Bronchial epithelial cell (primary cell): ENCODE measurements at regions not wholly inside any gene's neighbourhood (a gene's known extent, or its start where the extent isn't known, plus 50 kb on each side); places are given as distances from the start of the nearest gene placed in this dataset.

Experiments used
- DNase-seq: peaks from one replicate; pipeline ENCODE4 v3.0.0-alpha.2; 2010; ENCODE audit warnings: low read depth
- FAIRE-seq: peaks from 2 replicates; lab custom pipeline; 2011; peaks lifted over from hg19 to GRCh38; lab: Jason Lieb, UNC
- H3K27me3 ChIP-seq: 2 replicates; pipeline ENCODE4 v1.5.1; 2011; ENCODE audit warnings: low read length; ENCODE audit not compliant: control insufficient read depth, insufficient read depth
- H3K36me3 ChIP-seq: 2 replicates; pipeline ENCODE4 v1.5.1; 2011; ENCODE audit warnings: low read length; ENCODE audit not compliant: control insufficient read depth, insufficient read depth
- H3K4me3 ChIP-seq: 2 replicates; pipeline ENCODE4 v1.5.1; 2011; ENCODE audit warnings: mild to moderate bottlenecking, low read depth, low read length, control low read depth
- CTCF ChIP-seq: IDR thresholded peaks from 2 replicates; pipeline ENCODE4 v1.5.1; 2011; ENCODE audit warnings: mild to moderate bottlenecking, moderate library complexity, low read length, control low read depth, inconsistent platforms; ENCODE audit not compliant: insufficient read depth, severe bottlenecking

DNA sequence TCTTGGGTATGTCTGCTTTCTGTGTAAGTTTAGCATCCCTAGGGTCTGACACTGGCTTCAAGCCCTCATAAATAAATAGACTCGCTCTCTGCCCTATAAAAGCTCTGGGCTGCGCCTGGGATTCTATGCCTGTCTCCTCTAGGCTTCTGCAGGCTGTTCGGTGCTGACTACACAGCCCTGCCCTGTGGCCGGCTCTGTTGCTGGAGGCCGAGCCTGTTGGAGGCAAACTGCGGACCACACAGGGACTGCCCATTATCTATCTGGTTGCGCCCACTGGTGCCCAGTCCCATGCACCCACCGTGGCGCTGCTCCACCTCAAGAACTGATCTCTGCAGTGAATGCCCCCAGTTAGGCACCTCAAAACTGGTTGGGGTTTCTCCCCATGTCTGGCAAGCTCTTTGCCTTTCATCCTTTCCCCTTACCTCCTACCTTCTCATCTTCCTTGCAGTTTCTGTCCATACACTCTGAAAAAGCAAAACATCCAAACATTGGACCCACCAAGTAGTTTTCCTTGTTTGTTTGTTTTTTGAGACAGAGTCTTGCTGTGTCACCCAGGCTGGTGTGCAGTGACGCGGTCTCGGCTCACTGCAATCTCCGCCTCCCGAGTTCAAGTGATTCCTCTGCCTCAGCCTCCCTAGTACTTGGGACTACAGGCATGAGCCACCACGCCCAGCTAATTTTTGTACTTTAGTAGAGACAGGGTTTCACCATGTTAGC is 207.2 kb downstream of the ERCC6L2 start:
- H3K27me3 ChIP-seq, result no peaks in the 10 kb centered on the region
- FAIRE-seq, result no peak

DNA sequence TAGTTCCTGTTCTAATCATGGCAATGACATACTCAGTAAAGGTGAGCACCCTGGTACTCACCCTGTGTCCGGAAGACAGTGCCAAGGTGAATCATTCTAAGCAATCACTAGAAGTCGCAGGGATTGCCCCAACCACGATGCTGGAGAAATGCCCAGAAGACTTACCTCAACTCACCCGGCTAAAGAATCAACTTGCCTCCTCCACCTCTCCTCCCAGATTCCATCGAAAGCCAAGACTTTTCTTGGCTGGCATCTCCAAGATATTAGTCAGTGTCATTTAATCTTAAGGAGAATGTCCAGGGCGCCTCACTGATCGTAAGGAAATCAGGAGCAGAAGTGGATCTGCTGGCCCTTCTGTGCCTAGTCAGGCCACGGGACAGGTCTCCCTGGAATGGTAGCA is 204.9 kb downstream of the ERCC6L2 start:
- Histone ChIP-seq H3K36me3 (no peaks in the 10 kb centered on the region), H3K4me3 (no peak overlapping the region), H3K27me3 (no peaks in the 10 kb centered on the region)
- no peak for TF ChIP-seq CTCF
- DNase-seq, result peak; percentile 99
- FAIRE-seq, result peak; percentile 99

More for the DNA sequence above, 207.2 kb downstream of the ERCC6L2 start:
- no peak overlapping the region for H3K4me3 ChIP-seq
- no peak for DNase-seq
- H3K36me3 ChIP-seq, result no peaks in the 10 kb centered on the region
- no peak for TF ChIP-seq CTCF

DNA sequence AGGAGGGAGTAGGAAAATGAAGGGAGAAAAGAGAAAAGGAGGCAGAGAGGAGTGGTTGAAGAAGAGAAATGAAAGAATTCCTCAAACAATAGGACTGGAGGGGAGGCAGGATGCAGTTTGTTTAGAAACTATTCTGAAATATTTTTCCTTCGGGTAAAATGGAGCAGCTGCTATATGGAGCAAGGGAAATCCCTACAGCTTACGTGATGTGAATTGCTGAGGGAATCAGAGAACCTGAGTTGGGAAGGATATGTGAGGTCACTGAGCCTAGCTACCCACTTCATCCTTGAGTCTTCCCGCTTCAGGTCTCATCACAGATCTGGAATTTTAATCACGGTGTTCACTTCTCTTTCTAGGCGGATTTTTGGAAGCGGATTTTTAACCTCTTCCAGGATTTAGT is 204.3 kb downstream of the ERCC6L2 start:
- Histone ChIP-seq H3K4me3 (no peak overlapping the region), H3K27me3 (no peaks in the 10 kb centered on the region), H3K36me3 (no peaks in the 10 kb centered on the region)
- FAIRE-seq, result peak; percentile 23
- DNase-seq, result no peak
- TF ChIP-seq CTCF, result no peak

- H3K27me3 ChIP-seq, result no peaks in the 10 kb centered on the region
- H3K4me3 ChIP-seq, result no peak overlapping the region
- FAIRE-seq (no peak), DNase-seq (no peak)
- no peaks in the 10 kb centered on the region for H3K36me3 ChIP-seq
- no peak for TF ChIP-seq CTCF
These were observed 203.5 kb downstream of the ERCC6L2 start for GRCh38 chr9:96078897-96079490.

DNA sequence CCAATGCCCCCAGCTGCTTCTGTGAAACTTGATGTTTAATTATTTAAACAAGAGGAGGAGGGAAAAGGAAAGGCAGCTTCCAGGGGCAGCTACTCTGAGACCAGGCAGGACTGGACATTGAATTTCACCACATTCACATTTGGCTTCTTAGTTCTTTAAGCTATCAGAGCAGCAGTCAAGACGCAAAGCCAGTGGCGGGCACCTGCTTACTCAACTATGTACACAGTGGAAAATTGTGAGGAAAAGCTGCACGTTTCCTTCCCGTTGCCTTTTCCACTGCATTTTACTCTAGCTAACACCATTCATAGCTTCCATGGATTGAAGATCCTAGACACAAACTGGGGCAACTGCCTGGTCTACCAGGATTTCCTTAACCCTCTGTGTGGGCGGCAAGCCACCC is 200.3 kb downstream of the ERCC6L2 start:
- DNase-seq (no peak), FAIRE-seq (no peak)
- H3K36me3 ChIP-seq, result no peaks in the 10 kb centered on the region
- no peaks in the 10 kb centered on the region for H3K27me3 ChIP-seq
- TF ChIP-seq CTCF, result no peak
- no peak overlapping the region for H3K4me3 ChIP-seq
